ENCODE measurements at regions not wholly inside any gene's neighbourhood (a gene's known extent, or its start where the extent isn't known, plus 50 kb on each side); places are given as distances from the start of the nearest gene placed in this dataset.
"Not testable (repeated sequence)": the region's sequence is repeated elsewhere in the genome, so short reads cannot be mapped to it uniquely, and the experiment has no call there.

GRCh38 chr16:85530370-85530739 is 82.8 kb upstream of the GSE1 start:
- Mint-ChIP-seq H3K4me1 (peaks cover 0 to 5% of the 10 kb centered on the region in 2 donors), H3K36me3 (no peaks in the 10 kb centered on the region), H3K27me3 (ENCODE audit: low read depth in 2 of 2) (peaks cover 0 to 4% of the 10 kb centered on the region in 2 donors), H3K4me3 (no peak overlapping the region), H3K9me3 (no peaks in the 10 kb centered on the region), H3K27ac (no peak overlapping the region)
- H3K36me3 ChIP-seq (ENCODE audit: control insufficient read depth, insufficient read depth, low read length), result no peaks in the 10 kb centered on the region
- H3K27ac ChIP-seq (ENCODE audit: low read length), result no peak overlapping the region
- no peak for ATAC-seq
- H3K4me3 ChIP-seq (ENCODE audit: low read length), result no peak overlapping the region
- H3K9me3 ChIP-seq (ENCODE audit: control insufficient read depth, insufficient read depth, low read length), result no peaks in the 10 kb centered on the region
- H3K4me1 ChIP-seq (ENCODE audit: control insufficient read depth, insufficient read depth, low read length), result peaks cover 8% of the 10 kb centered on the region
- no peak for TF ChIP-seq CTCF (IDR thresholded peaks at IDR 0.05)
- intact Hi-C loops (cut with micrococcal nuclease), result no loop called here
- H3K27me3 ChIP-seq (ENCODE audit: control insufficient read depth, insufficient read depth, low read length), result no peaks in the 10 kb centered on the region
- WGBS (ENCODE audit: insufficient coverage), result 92% methylated on average over 10 of the region's 10 CpGs
- DNase-seq, result no peak

DNA sequence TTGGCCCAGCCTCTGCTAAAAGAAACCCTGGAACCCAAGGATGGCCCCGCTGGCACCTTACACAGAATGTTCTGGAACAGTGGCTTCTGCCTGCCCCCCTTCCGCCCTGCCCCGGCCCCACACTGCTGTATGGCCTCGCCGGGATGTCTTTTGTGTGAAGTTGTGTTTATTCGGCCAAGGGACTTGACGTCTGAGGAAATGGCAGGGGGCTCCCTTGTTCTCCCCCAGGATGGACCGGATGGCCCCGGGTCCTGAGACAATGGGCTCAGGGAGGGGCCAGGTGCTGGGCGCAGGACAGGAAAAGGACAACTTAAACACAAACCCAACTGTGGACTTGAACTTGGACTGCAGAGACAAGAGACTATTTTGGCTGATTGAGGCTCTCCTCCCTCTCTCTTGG is 81.6 kb upstream of the GSE1 start:
- intact Hi-C loops (cut with micrococcal nuclease), result no loop called here
- Histone ChIP-seq H3K36me3 (ENCODE audit: control insufficient read depth, insufficient read depth, low read length) (no peaks in the 10 kb centered on the region), H3K4me1 (ENCODE audit: control insufficient read depth, insufficient read depth, low read length) (peaks cover 19% of the 10 kb centered on the region), H3K27ac (ENCODE audit: low read length) (no peak overlapping the region), H3K9me3 (ENCODE audit: control insufficient read depth, insufficient read depth, low read length) (no peaks in the 10 kb centered on the region), H3K27me3 (ENCODE audit: control insufficient read depth, insufficient read depth, low read length) (no peaks in the 10 kb centered on the region), H3K4me3 (ENCODE audit: low read length) (no peak overlapping the region)
- DNase-seq (no peak), ATAC-seq (no peak)
- H3K9me3 Mint-ChIP-seq, result no peaks in the 10 kb centered on the region
- H3K27ac Mint-ChIP-seq, result no peak overlapping the region
- no peak overlapping the region for H3K4me3 Mint-ChIP-seq
- 93% methylated on average over 10 of the region's 10 CpGs for WGBS (ENCODE audit: insufficient coverage)
- no peak for TF ChIP-seq CTCF (IDR thresholded peaks at IDR 0.05)
- H3K4me1 Mint-ChIP-seq, result peaks cover 10 to 15% of the 10 kb centered on the region in 2 donors
- H3K27me3 Mint-ChIP-seq (ENCODE audit: low read depth in 2 of 2), result peaks cover 0 to 7% of the 10 kb centered on the region in 2 donors
- no peaks in the 10 kb centered on the region for H3K36me3 Mint-ChIP-seq

GRCh38 chr16:85532147-85532546 is 81.0 kb upstream of the GSE1 start:
- Mint-ChIP-seq H3K27me3 (ENCODE audit: low read depth in 2 of 2) (peaks cover 0 to 7% of the 10 kb centered on the region in 2 donors), H3K36me3 (no peaks in the 10 kb centered on the region), H3K9me3 (no peaks in the 10 kb centered on the region), H3K27ac (no peak overlapping the region), H3K4me1 (peaks cover 16 to 21% of the 10 kb centered on the region in 2 donors), H3K4me3 (no peak overlapping the region)
- Histone ChIP-seq H3K9me3 (ENCODE audit: control insufficient read depth, insufficient read depth, low read length) (no peaks in the 10 kb centered on the region), H3K4me3 (ENCODE audit: low read length) (no peak overlapping the region), H3K36me3 (ENCODE audit: control insufficient read depth, insufficient read depth, low read length) (no peaks in the 10 kb centered on the region), H3K27ac (ENCODE audit: low read length) (no peak overlapping the region), H3K4me1 (ENCODE audit: control insufficient read depth, insufficient read depth, low read length) (peaks cover 26% of the 10 kb centered on the region), H3K27me3 (ENCODE audit: control insufficient read depth, insufficient read depth, low read length) (no peaks in the 10 kb centered on the region)
- no peak for DNase-seq
- no peak for ATAC-seq
- no peak for TF ChIP-seq CTCF (IDR thresholded peaks at IDR 0.05)
- intact Hi-C loops (cut with micrococcal nuclease), result no loop called here
- WGBS (ENCODE audit: insufficient coverage), result 96% methylated on average over 6 of the region's 6 CpGs

DNA sequence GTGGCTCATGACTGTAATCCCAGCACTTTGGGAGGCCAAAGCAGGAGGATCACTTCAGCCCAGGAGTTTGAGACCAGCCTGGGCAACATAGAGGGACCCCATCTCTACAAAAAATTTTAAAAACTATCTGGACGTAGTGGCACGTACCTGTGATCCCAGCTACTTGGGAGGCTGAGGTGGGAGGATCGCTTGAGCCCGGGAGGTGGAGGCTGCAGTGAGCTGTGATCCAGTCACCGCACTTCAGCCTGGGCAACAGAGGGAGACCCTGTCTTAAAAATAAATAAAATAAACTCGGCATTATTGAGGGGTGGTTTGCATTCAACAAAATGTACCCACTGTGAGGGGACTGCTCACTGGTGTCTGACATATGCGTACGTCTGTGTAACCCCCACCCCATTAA is 79.5 kb upstream of the GSE1 start:
- 95% methylated on average over 8 of the region's 8 CpGs for WGBS (ENCODE audit: insufficient coverage)
- intact Hi-C loops (cut with micrococcal nuclease); H3K27me3 Mint-ChIP-seq (ENCODE audit: low read depth in 2 of 2): not testable (repeated sequence)

More for the DNA sequence above, 79.5 kb upstream of the GSE1 start:
- not testable (repeated sequence) for H3K27me3 ChIP-seq (ENCODE audit: control insufficient read depth, insufficient read depth, low read length); H3K36me3 ChIP-seq (ENCODE audit: control insufficient read depth, insufficient read depth, low read length); H3K9me3 Mint-ChIP-seq; H3K9me3 ChIP-seq (ENCODE audit: control insufficient read depth, insufficient read depth, low read length); H3K27ac Mint-ChIP-seq; DNase-seq; H3K4me3 ChIP-seq (ENCODE audit: low read length); ATAC-seq; H3K36me3 Mint-ChIP-seq; H3K4me3 Mint-ChIP-seq; H3K27ac ChIP-seq (ENCODE audit: low read length)
- peaks cover 27% of the 10 kb centered on the region for H3K4me1 ChIP-seq (ENCODE audit: control insufficient read depth, insufficient read depth, low read length)
- H3K4me1 Mint-ChIP-seq, result peaks cover 16 to 19% of the 10 kb centered on the region in 2 donors
